ENCODE measurements at regions not wholly inside any gene's neighbourhood (a gene's known extent, or its start where the extent isn't known, plus 50 kb on each side); places are given as distances from the start of the nearest gene placed in this dataset.

DNA sequence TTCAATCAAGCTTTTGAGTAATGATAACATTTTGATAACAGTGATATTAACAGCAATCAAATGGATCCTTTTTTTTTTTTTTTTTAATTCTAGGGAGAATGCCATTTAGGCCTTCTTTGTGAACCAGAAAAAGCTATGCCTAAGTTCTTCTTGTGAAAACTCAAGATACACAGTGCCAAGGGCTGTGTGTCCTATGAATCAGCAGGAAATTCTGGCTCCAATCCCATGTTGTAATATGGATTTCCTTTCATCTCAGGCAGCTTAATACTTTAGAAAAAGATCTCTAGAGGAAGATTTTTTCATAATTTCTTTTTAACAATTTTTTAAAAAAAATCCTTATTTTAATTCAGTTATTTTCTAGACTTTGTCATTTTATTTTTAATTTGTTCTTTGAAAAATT lies 96.1 kb downstream of the NUDT12 start:
- no peak overlapping the region for H3K27ac ChIP-seq
- TF ChIP-seq, protein P1, sequence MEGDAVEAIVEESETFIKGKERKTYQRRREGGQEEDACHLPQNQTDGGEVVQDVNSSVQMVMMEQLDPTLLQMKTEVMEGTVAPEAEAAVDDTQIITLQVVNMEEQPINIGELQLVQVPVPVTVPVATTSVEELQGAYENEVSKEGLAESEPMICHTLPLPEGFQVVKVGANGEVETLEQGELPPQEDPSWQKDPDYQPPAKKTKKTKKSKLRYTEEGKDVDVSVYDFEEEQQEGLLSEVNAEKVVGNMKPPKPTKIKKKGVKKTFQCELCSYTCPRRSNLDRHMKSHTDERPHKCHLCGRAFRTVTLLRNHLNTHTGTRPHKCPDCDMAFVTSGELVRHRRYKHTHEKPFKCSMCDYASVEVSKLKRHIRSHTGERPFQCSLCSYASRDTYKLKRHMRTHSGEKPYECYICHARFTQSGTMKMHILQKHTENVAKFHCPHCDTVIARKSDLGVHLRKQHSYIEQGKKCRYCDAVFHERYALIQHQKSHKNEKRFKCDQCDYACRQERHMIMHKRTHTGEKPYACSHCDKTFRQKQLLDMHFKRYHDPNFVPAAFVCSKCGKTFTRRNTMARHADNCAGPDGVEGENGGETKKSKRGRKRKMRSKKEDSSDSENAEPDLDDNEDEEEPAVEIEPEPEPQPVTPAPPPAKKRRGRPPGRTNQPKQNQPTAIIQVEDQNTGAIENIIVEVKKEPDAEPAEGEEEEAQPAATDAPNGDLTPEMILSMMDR (conservative IDR thresholded peaks at IDR 0.05; ENCODE audit: low read depth) = no peak
- DNase-seq (ENCODE audit: low spot score) = no peak
- ChIA-PET POLR2A (ENCODE audit: low non-redundant PET) (interaction anchor here (0.5 kb wide), 1 partner anchor 259 kb away, joined by 5 read pairs; no protein-coding TSS in a partner anchor), CTCF (interaction anchor here (0.6 to 1.0 kb wide), 3 partner anchors 9 to 1154 kb away, joined by 3 to 4 read pairs (median 3); no protein-coding TSS in a partner anchor)

DNA sequence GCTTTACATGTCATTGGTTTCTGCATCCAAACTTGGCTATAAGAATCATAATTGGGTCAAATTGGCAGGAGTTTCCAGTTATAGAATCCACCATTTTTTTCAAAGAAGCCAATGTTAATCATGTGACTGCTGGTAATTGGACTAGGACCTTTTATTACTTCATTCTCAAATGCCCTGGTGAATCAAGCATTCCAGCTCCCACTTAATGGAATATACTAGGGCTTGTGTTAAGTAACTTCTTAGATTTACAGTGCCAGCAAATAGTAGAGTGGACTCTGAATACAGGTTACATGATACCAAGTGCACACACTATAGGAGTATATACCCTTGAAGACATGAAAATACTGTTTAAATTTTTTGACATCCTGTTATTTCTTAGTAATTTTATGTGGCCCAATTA lies 96.7 kb downstream of the NUDT12 start:
- ChIA-PET CTCF (interaction anchor here (0.6 kb wide), 1 partner anchor 12 kb away, joined by 4 read pairs; no protein-coding TSS in a partner anchor), POLR2A (ENCODE audit: low non-redundant PET) (no interaction called here)
- H3K27ac ChIP-seq = no peak overlapping the region
- DNase-seq (ENCODE audit: low spot score) = no peak
- TF ChIP-seq, protein P1 (conservative IDR thresholded peaks at IDR 0.05; ENCODE audit: low read depth) = no peak

DNA sequence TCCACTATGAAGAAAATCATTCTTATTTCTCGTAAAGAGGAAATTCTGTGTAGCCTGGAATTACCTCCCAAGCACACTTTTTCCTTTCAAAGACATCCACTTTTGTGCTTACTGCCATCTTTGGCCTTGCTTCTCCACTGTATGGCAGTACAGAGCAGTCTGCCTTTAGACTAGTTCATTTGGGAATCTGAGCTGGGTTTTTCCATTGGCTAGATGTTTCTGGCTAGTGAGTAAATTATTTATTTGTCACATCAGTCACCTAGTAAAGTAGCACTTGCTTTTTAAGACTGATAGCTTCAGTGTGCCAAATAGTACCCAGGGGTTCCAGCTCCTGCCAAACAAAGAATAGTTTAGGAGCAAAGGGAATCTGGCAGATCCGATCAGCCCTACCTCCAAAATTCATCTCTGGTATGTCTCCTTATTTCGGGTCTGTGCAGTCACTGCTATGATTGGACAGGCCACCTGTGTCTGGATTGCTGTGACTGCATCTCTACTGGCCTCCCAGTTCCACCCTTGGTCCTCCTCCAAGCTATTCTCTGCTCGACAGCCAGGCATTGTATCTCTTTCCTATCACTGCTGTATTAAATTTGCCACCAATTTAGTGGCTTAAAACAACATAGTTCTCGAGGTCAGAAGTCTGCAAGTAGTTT lies 97.6 kb downstream of the NUDT12 start:
- no peak for DNase-seq (ENCODE audit: low spot score)
- ChIA-PET CTCF (no interaction called here), POLR2A (ENCODE audit: low non-redundant PET) (no interaction called here)
- no peak overlapping the region for H3K27ac ChIP-seq
- TF ChIP-seq, protein P1 (conservative IDR thresholded peaks at IDR 0.05; ENCODE audit: low read depth) = no peak

DNA sequence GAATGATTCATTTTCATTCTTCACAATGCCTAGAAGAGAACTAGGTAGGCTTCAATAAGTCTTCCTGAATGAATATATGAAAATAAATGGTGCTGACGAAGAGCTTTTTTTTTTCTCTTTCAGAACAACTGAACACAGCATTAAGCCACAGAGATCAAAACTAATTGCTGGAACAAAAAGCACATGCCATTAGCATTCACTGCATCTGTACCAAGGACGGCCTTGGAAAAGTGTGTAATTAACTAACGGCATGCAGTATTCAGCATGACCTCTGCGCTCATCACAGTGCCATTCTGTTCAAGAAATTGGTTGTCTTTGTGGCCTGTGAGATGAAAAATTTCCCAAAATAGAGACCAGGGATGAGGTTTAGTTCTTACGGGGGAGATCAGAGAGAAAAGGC lies 99.3 kb downstream of the NUDT12 start:
- no peak overlapping the region for H3K27ac ChIP-seq
- CTCF ChIA-PET = no interaction called here
- no peak for DNase-seq (ENCODE audit: low spot score)
- TF ChIP-seq, protein P1 (conservative IDR thresholded peaks at IDR 0.05; ENCODE audit: low read depth) = no peak
- POLR2A ChIA-PET (ENCODE audit: low non-redundant PET) = no interaction called here

DNA sequence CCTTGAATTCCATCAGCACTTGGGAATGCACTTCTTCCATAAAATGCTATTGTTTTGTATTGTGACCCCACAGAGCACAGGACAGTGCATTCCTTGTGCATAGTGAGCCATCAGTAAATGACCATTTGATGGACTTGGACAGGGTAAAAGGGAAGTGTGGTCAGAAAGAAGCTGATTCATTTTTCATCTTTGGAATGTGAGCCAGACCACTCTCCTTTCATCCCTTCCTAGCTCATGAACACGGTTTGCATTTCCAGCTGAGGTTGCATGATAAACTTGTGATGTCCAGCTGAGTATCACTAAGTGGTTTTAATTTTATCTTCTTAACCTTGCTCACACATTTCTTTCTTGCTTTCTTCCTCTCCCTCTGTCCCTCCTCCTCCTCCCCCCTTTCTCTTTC lies 101.3 kb downstream of the NUDT12 start:
- no peak overlapping the region for H3K27ac ChIP-seq
- ChIA-PET CTCF (no interaction called here), POLR2A (ENCODE audit: low non-redundant PET) (no interaction called here)
- no peak for DNase-seq (ENCODE audit: low spot score)
- TF ChIP-seq, protein P1 (conservative IDR thresholded peaks at IDR 0.05; ENCODE audit: low read depth) = no peak

DNA sequence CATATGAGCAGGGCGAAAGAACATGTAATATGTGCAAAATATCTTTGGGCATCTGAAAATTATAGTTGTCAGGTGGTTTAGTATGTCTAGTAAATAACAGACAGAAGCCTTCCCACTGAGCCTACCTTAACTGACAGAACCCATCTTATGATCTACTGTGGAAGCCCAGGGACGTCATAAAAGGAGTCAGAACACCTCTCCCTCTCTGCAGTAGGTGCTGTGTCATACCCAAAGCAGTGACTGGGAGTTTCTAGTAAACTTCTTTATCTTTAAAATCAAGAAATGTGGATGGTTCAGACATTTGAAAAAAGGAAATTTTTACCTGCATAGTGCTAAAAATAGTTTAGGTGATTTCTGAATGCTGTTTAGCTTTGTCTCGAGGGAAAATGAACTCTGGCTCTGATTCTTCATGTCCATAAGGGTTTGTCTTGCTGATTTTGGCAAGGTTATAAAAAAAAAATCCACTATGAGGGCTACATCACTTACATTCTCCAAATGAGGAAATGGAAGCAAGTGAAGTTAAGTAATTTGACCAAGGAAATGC lies 104.0 kb downstream of the NUDT12 start:
- ChIA-PET CTCF (no interaction called here), POLR2A (ENCODE audit: low non-redundant PET) (no interaction called here)
- DNase-seq (ENCODE audit: low spot score) = no peak
- H3K27ac ChIP-seq = no peak overlapping the region
- TF ChIP-seq, protein P1 (conservative IDR thresholded peaks at IDR 0.05; ENCODE audit: low read depth) = no peak

Data from RWPE1 (cell line).